T-helper 2 cell (primary cell): ENCODE measurements at regions not wholly inside any gene's neighbourhood (a gene's known extent, or its start where the extent isn't known, plus 50 kb on each side); places are given as distances from the start of the nearest gene placed in this dataset.
A peak's percentile ranks its signal among the peaks of the same experiment; 100 is the strongest.
"Not testable (repeated sequence)": the region's sequence is repeated elsewhere in the genome, so short reads cannot be mapped to it uniquely, and the experiment has no call there.

Source experiments
- DNase-seq, 5 experiments: peaks; one replicate each; pipeline versions ENCODE4 v3.0.0 to v3.0.0-alpha.2; 2012 to 2022

GRCh38 chr5:1651971-1652872 lies 128.5 kb upstream of the LPCAT1 start:
- no peak for DNase-seq

GRCh38 chr5:1651250-1651649 lies 127.5 kb upstream of the LPCAT1 start:
- DNase-seq, result no peak

- DNase-seq, result no peak
These were observed 125.8 kb upstream of the LPCAT1 start for GRCh38 chr5:1649554-1649953.

- no peak for DNase-seq
These were observed 125.0 kb upstream of the LPCAT1 start for GRCh38 chr5:1648806-1649205.

- DNase-seq, result no peak
These were observed 123.8 kb upstream of the LPCAT1 start for GRCh38 chr5:1647580-1647979.

- peak; percentile 55 to 76 (median 65) for DNase-seq
These were observed 121.2 kb upstream of the LPCAT1 start for GRCh38 chr5:1644810-1645571.

- peak in 1 of 5 experiments; percentile 26 for DNase-seq
These were observed 120.6 kb upstream of the LPCAT1 start for GRCh38 chr5:1644393-1644809.

- no peak for DNase-seq
These were observed 120.1 kb upstream of the LPCAT1 start for GRCh38 chr5:1643651-1644392.

- DNase-seq, result no peak
These were observed 118.9 kb upstream of the LPCAT1 start for GRCh38 chr5:1642621-1643061.

GRCh38 chr5:1642221-1642620 lies 118.5 kb upstream of the LPCAT1 start:
- DNase-seq, result no peak

GRCh38 chr5:1641560-1642166 lies 117.9 kb upstream of the LPCAT1 start:
- DNase-seq, result peak; percentile 33 to 89 (median 59)

- no peak for DNase-seq
These were observed 117.3 kb upstream of the LPCAT1 start for GRCh38 chr5:1641041-1641440.

GRCh38 chr5:1640421-1640881 lies 116.7 kb upstream of the LPCAT1 start:
- DNase-seq, result no peak

- no peak for DNase-seq
These were observed 116.0 kb upstream of the LPCAT1 start for GRCh38 chr5:1639757-1640156.

- DNase-seq, result no peak
These were observed 115.1 kb upstream of the LPCAT1 start for GRCh38 chr5:1638658-1639400.

- DNase-seq, result no peak
These were observed 114.1 kb upstream of the LPCAT1 start for GRCh38 chr5:1637639-1638481.

- DNase-seq, result no peak
These were observed 113.3 kb upstream of the LPCAT1 start for GRCh38 chr5:1636981-1637638.

- DNase-seq, result not testable (repeated sequence)
These were observed 112.5 kb upstream of the LPCAT1 start for GRCh38 chr5:1636208-1636770.

- not testable (repeated sequence) for DNase-seq
These were observed 111.7 kb upstream of the LPCAT1 start for GRCh38 chr5:1635477-1635876.

GRCh38 chr5:1634337-1634661 lies 110.5 kb upstream of the LPCAT1 start:
- no peak for DNase-seq
